Mesodermal cell (in vitro differentiated cells): ENCODE measurements at regions not wholly inside any gene's neighbourhood (a gene's known extent, or its start where the extent isn't known, plus 50 kb on each side); places are given as distances from the start of the nearest gene placed in this dataset.

ENCODE experiments used
- H3K27ac ChIP-seq: 2 replicates; pipeline ENCODE4 v1.7.0; 2013; ENCODE audit warnings: mild to moderate bottlenecking, low read depth, low read length, moderate library complexity; ENCODE audit not compliant: severe bottlenecking
- H3K36me3 ChIP-seq: 2 replicates; pipeline ENCODE4 v1.7.1; 2013; ENCODE audit warnings: mild to moderate bottlenecking, low read length, moderate library complexity; ENCODE audit not compliant: control insufficient read depth, insufficient read depth
- H3K4me1 ChIP-seq: one replicate; pipeline ENCODE4 v1.7.1; 2013; ENCODE audit warnings: mild to moderate bottlenecking, low read length; ENCODE audit not compliant: insufficient read depth, control insufficient read depth, poor library complexity, severe bottlenecking
- H3K4me3 ChIP-seq: 2 replicates; pipeline ENCODE4 v1.7.0; 2013; ENCODE audit warnings: low read length, control low read depth, mild to moderate bottlenecking; ENCODE audit not compliant: insufficient read depth, poor library complexity, severe bottlenecking; ENCODE audit errors: extremely low read depth
- H3K9me3 ChIP-seq: 2 replicates; pipeline ENCODE4 v1.7.1; 2013; ENCODE audit warnings: mild to moderate bottlenecking, low read length, moderate library complexity; ENCODE audit not compliant: control insufficient read depth
- WGBS, 2 experiments: methylation state at CpG; one replicate each; pipeline ENCODE4 v1.1.5; 2013; ENCODE audit warnings: missing lambda C conversion rate in 2 of 2; ENCODE audit not compliant: insufficient coverage in 2 of 2; 5-methylcytosine and 5-hydroxymethylcytosine counted together

GRCh38 chr10:56068473-56069263 is 292.4 kb downstream of the ZWINT start:
- no peaks in the 10 kb centered on the region for H3K9me3 ChIP-seq
- H3K36me3 ChIP-seq: no peaks in the 10 kb centered on the region
- WGBS, 2 experiments: 67 to 72% methylated on average over 10 of the region's 12 CpGs
- H3K4me3 ChIP-seq: no peak overlapping the region
- no peaks in the 10 kb centered on the region for H3K4me1 ChIP-seq
- no peak overlapping the region for H3K27ac ChIP-seq

- 70 to 83% methylated on average over 1 to 2 of the region's 2 CpGs for WGBS, 2 experiments
- Histone ChIP-seq H3K9me3 (no peaks in the 10 kb centered on the region), H3K4me1 (no peaks in the 10 kb centered on the region), H3K27ac (no peak overlapping the region), H3K36me3 (no peaks in the 10 kb centered on the region), H3K4me3 (no peak overlapping the region)
Observed at GRCh38 chr10:56068040-56068439, 293.0 kb downstream of the ZWINT start.

GRCh38 chr10:56063642-56064041 is 297.4 kb downstream of the ZWINT start:
- no peaks in the 10 kb centered on the region for H3K36me3 ChIP-seq
- H3K4me3 ChIP-seq: no peak overlapping the region
- no peak overlapping the region for H3K27ac ChIP-seq
- no peaks in the 10 kb centered on the region for H3K4me1 ChIP-seq
- no peaks in the 10 kb centered on the region for H3K9me3 ChIP-seq
- WGBS, 2 experiments: no CpG with 5 or more reads among the region's 1 CpG

- no peaks in the 10 kb centered on the region for H3K4me1 ChIP-seq
- H3K36me3 ChIP-seq: no peaks in the 10 kb centered on the region
- H3K27ac ChIP-seq: no peak overlapping the region
- WGBS, 2 experiments: no CpG with 5 or more reads among the region's 2 CpGs
- no peaks in the 10 kb centered on the region for H3K9me3 ChIP-seq
- no peak overlapping the region for H3K4me3 ChIP-seq
Observed at GRCh38 chr10:56057860-56058259, 303.2 kb downstream of the ZWINT start.

- Histone ChIP-seq H3K27ac (no peak overlapping the region), H3K9me3 (no peaks in the 10 kb centered on the region), H3K4me3 (no peak overlapping the region), H3K36me3 (no peaks in the 10 kb centered on the region), H3K4me1 (no peaks in the 10 kb centered on the region)
- 87 to 100% methylated on average over 1 to 3 of the region's 8 CpGs for WGBS, 2 experiments
Observed at GRCh38 chr10:56035489-56035888, 325.6 kb downstream of the ZWINT start.

GRCh38 chr10:56028298-56029132 is 332.5 kb downstream of the ZWINT start:
- Histone ChIP-seq H3K4me1 (no peaks in the 10 kb centered on the region), H3K4me3 (no peak overlapping the region), H3K36me3 (no peaks in the 10 kb centered on the region), H3K27ac (no peak overlapping the region), H3K9me3 (no peaks in the 10 kb centered on the region)
- WGBS, 2 experiments: 20% methylated on average over 1 of the region's 5 CpGs; no CpG with 5 or more reads in 1 of the 2 experiments

GRCh38 chr10:56012101-56012500 is 349.0 kb downstream of the ZWINT start:
- no peaks in the 10 kb centered on the region for H3K36me3 ChIP-seq
- H3K4me3 ChIP-seq: no peak overlapping the region
- H3K27ac ChIP-seq: no peak overlapping the region
- H3K4me1 ChIP-seq: no peaks in the 10 kb centered on the region
- H3K9me3 ChIP-seq: no peaks in the 10 kb centered on the region

GRCh38 chr10:56003555-56003954 is 357.5 kb downstream of the ZWINT start:
- H3K27ac ChIP-seq: no peak overlapping the region
- H3K36me3 ChIP-seq: no peaks in the 10 kb centered on the region
- H3K9me3 ChIP-seq: no peaks in the 10 kb centered on the region
- H3K4me3 ChIP-seq: no peak overlapping the region
- no CpG with 5 or more reads among the region's 2 CpGs for WGBS, 2 experiments
- no peaks in the 10 kb centered on the region for H3K4me1 ChIP-seq

GRCh38 chr10:55989188-55989587 is 371.9 kb downstream of the ZWINT start:
- WGBS, 2 experiments: 80% methylated on average over 1 of the region's 3 CpGs; no CpG with 5 or more reads in 1 of the 2 experiments
- Histone ChIP-seq H3K4me3 (no peak overlapping the region), H3K36me3 (no peaks in the 10 kb centered on the region), H3K9me3 (no peaks in the 10 kb centered on the region), H3K4me1 (no peaks in the 10 kb centered on the region), H3K27ac (no peak overlapping the region)

- H3K4me3 ChIP-seq: no peak overlapping the region
- H3K27ac ChIP-seq: no peak overlapping the region
- 45 to 65% methylated on average over 2 of the region's 2 CpGs for WGBS, 2 experiments
- H3K9me3 ChIP-seq: no peaks in the 10 kb centered on the region
- no peaks in the 10 kb centered on the region for H3K36me3 ChIP-seq
- no peaks in the 10 kb centered on the region for H3K4me1 ChIP-seq
Observed at GRCh38 chr10:55979203-55979602, 381.9 kb downstream of the ZWINT start.

- Histone ChIP-seq H3K4me3 (no peak overlapping the region), H3K36me3 (no peaks in the 10 kb centered on the region), H3K4me1 (no peaks in the 10 kb centered on the region), H3K27ac (no peak overlapping the region), H3K9me3 (no peaks in the 10 kb centered on the region)
- WGBS, 2 experiments: 75 to 92% methylated on average over 1 to 2 of the region's 2 CpGs
Observed at GRCh38 chr10:55966101-55966500, 395.0 kb downstream of the ZWINT start.
